Coronary artery (tissue), 2 donors: ENCODE measurements at regions not wholly inside any gene's neighbourhood (a gene's known extent, or its start where the extent isn't known, plus 50 kb on each side); places are given as distances from the start of the nearest gene placed in this dataset.

Experiments used
- DNase-seq: peaks from one replicate; pipeline ENCODE4 v3.0.0-alpha.2; 2017; ENCODE audit warnings: low spot score
- H3K27ac ChIP-seq, 2 donors: fragments of 200-600 bp; sonication (generic); one replicate each; pipeline ENCODE4 v1.5.1; 2016 to 2019
- H3K4me3 ChIP-seq: fragments of 200-600 bp; sonication (generic); 2 replicates; pipeline ENCODE4 v1.5.1; 2016; ENCODE audit warnings: mild to moderate bottlenecking, moderate library complexity
- TF ChIP-seq, protein P1 (sequence below): fragments of 200-600 bp; sonication (generic); IDR thresholded peaks from one replicate; pipeline ENCODE4 v1.5.1; 2019; ENCODE audit warnings: antibody characterized with exemption

DNA sequence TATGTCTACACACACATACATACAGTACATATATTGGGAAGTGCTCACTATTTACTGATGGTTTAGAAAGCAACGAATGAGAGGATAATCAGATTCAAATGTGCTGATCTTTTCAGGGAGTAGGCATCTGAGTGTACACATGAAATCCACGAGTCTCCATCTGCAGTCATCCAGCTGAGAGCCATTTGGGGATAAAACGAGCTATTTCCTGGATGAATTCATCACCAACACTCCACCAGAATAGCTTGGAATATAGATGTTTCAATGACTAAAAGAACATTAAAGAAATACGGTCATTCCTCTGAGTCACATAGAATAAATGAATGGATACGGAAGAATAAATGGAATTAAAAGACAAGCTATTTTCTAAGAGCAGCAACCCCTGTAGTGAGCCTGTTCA is 721.6 kb upstream of the ARGLU1 start:
- H3K27ac ChIP-seq: no peak overlapping the region
- no peak for DNase-seq
- TF ChIP-seq, protein P1, sequence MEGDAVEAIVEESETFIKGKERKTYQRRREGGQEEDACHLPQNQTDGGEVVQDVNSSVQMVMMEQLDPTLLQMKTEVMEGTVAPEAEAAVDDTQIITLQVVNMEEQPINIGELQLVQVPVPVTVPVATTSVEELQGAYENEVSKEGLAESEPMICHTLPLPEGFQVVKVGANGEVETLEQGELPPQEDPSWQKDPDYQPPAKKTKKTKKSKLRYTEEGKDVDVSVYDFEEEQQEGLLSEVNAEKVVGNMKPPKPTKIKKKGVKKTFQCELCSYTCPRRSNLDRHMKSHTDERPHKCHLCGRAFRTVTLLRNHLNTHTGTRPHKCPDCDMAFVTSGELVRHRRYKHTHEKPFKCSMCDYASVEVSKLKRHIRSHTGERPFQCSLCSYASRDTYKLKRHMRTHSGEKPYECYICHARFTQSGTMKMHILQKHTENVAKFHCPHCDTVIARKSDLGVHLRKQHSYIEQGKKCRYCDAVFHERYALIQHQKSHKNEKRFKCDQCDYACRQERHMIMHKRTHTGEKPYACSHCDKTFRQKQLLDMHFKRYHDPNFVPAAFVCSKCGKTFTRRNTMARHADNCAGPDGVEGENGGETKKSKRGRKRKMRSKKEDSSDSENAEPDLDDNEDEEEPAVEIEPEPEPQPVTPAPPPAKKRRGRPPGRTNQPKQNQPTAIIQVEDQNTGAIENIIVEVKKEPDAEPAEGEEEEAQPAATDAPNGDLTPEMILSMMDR: no peak
- H3K4me3 ChIP-seq: no peak overlapping the region

DNA sequence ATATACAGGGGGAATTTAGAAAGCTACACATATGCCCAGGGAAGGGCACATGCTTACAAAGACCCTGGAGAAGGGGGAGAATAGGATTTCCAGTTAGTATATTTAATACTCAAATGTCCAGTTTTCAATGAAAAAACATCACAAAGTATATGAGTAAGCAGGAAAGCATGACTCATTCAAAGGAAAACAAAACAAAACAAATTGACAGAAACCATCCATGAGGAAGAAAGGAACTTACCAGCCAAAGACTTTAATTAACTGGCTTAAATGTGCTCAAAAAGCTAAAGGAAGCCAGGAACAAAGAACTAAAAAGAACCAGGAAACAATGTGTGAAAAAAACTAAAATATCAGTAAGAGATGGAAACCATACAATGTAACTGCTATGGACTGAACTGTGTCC is 716.2 kb upstream of the ARGLU1 start:
- Histone ChIP-seq H3K27ac (no peak overlapping the region), H3K4me3 (no peak overlapping the region)
- TF ChIP-seq, protein P1: no peak
- DNase-seq: no peak

DNA sequence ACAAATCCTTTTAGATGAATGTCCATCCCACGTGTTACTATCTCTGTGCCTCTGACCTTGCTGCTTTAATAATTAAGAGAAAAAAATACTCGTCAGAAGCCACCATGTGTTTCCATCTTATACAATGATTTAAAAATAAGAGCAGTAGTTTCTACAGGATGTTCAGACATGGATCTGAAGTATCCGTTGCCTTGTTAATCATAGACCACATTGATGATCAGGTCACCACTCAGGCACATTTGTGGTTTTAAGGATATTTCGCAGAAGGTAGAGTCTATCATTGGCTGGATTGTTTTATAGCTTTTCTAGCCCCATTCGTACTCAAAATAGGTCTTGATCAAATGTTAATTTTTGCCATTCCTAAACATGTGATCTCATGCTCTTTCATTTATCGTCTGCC is 710.0 kb upstream of the ARGLU1 start:
- TF ChIP-seq, protein P1: no peak
- no peak overlapping the region for H3K27ac ChIP-seq
- DNase-seq: no peak
- H3K4me3 ChIP-seq: no peak overlapping the region

DNA sequence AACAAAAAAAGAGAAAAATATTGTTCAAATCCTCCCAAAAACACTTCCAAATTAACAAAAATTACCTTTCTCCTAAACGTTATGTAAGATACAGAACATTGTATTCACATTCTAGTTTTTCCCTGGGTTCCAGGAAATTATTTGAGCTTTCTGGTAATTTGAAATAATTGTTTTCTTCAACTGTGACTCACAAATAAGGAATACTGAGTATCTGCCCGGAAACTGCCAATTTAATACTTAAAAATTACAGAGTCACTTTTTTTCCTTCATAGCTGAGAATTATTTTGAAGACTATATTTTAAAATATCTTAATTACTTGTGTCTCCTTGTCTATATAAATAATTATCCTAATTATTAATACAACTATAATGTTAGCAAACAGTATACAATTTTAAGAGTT is 709.0 kb upstream of the ARGLU1 start:
- no peak overlapping the region for H3K4me3 ChIP-seq
- no peak overlapping the region for H3K27ac ChIP-seq
- DNase-seq: no peak
- TF ChIP-seq, protein P1: no peak

DNA sequence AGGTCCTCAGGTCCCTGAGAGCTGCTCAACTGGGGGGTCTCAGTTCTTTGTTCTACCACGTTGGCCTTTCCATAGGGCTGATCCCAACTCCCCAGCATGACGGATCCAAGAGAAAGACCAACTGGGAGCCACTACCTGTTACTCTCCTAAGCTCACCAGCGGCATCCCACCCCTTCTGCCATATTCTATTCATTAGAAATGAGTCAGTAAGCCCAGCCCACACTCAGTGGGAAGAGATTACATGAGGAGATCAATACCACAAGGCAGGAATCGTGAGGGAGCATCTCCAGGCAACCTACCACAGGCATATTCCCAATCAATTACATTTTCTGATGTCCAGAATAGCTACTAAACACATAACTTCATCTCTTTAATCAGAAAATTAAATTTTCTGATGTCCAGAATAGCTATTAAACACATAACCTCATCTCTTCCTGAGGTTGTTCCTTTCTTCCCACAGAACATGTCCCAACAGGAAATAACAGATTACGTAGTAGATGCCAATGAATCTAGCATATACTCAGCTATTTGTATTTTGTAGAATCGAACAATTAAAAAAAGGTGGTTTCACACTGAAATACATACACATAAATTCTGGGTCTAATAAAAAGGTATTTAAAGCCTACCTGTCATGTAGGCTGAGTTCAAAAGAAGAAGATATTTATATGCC is 708.1 kb upstream of the ARGLU1 start:
- no peak for DNase-seq
- no peak overlapping the region for H3K27ac ChIP-seq
- TF ChIP-seq, protein P1: no peak
- H3K4me3 ChIP-seq: no peak overlapping the region

DNA sequence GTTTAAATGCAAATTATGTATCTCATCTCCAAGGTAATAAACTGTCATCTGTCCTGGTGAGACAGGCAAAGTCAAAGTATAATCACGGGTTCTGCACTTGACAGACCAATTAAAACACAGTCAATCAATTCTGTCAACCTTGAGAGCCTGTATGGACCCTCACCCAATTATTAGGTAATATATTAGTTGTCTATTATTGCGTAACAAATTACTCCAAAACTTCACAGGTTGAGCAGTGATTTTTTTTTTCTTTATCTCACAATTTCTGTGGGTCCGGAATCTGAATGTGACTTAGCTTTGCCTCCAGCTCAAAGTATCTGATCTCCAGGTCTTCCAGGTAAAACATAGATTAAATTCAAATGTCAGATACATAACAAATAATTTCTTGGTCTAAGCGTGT is 707.4 kb upstream of the ARGLU1 start:
- no peak for DNase-seq

DNA sequence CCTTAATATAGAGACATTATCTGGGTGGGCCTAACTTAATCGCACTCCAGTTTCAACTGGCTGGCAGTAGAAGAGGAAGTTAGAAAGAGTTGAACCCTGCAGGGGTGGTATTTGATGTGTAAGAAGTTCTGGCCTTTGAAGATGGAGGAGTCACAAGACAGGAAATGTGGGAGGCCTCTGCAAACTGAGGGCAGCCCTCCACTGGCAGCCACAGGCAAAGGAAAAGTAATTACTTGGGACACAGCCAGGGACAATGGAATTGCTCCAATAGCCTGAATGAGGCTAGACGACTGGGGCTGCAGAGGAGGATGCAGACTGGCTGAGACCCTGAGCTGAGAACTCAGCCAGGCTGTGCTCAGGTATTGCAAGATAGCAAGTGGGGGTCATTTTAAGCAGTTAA is 703.3 kb upstream of the ARGLU1 start:
- Histone ChIP-seq H3K4me3 (no peak overlapping the region), H3K27ac (no peak overlapping the region)
- no peak for DNase-seq
- TF ChIP-seq, protein P1: no peak

More for the DNA sequence above, 707.4 kb upstream of the ARGLU1 start:
- TF ChIP-seq, protein P1: no peak
- Histone ChIP-seq H3K4me3 (no peak overlapping the region), H3K27ac (no peak overlapping the region)
